CD14-positive monocyte (primary cell): ENCODE measurements at regions not wholly inside any gene's neighbourhood (a gene's known extent, or its start where the extent isn't known, plus 50 kb on each side); places are given as distances from the start of the nearest gene placed in this dataset.

Experiments
- DNase-seq, 3 donors: peaks; one replicate each; pipeline ENCODE4 v3.0.0-alpha.2; 2011 to 2022
- H2AFZ ChIP-seq: 2 replicates; pipeline ENCODE4 v1.6.0; 2012; ENCODE audit warnings: mild to moderate bottlenecking, low read depth, low read length, inconsistent platforms; ENCODE audit not compliant: insufficient read depth, poor library complexity, severe bottlenecking
- H3K27ac ChIP-seq, 2 donors: 1 replicate in 1 of 2; 2 replicates in 1 of 2; pipeline ENCODE4 v1.5.1; 2012 to 2013; ENCODE audit warnings: low read length in 2 of 2, control low read depth in 1 of 2, inconsistent platforms in 1 of 2, low read depth in 1 of 2, mild to moderate bottlenecking in 1 of 2
- H3K27me3 ChIP-seq, 2 donors: one replicate each; pipeline versions ENCODE4 v1.6.0 to v1.6.1; 2011 to 2013; ENCODE audit warnings: low read length in 2 of 2; ENCODE audit not compliant: control insufficient read depth in 2 of 2, insufficient read depth in 2 of 2
- H3K36me3 ChIP-seq, 2 donors: replicated peaks in 1 of 2; 1 replicate in 1 of 2; 2 replicates in 1 of 2; pipeline versions ENCODE4 v1.5.1 to v1.6.1; 2012 to 2013; ENCODE audit warnings: low read length in 2 of 2, control low read depth in 1 of 2, inconsistent platforms in 1 of 2, mild to moderate bottlenecking in 1 of 2; ENCODE audit not compliant: insufficient read depth in 2 of 2, control insufficient read depth in 1 of 2
- H3K4me1 ChIP-seq, 2 donors: 1 replicate in 1 of 2; 2 replicates in 1 of 2; pipeline versions ENCODE4 v1.5.1 to v1.6.1; 2012 to 2013; ENCODE audit warnings: low read length in 2 of 2, control low read depth in 1 of 2, inconsistent platforms in 1 of 2, mild to moderate bottlenecking in 1 of 2, moderate library complexity in 1 of 2; ENCODE audit not compliant: insufficient read depth in 2 of 2, control insufficient read depth in 1 of 2
- H3K4me2 ChIP-seq: replicated peaks from 2 replicates; pipeline ENCODE3; 2012; ENCODE audit warnings: low read length, moderate library complexity, mild to moderate bottlenecking; ENCODE audit not compliant: poor library complexity, severe bottlenecking; ENCODE audit errors: extremely low read depth
- H3K4me3 ChIP-seq, 3 experiments: fragments of 200-600 bp in 1 of 3; sonication (generic) in 1 of 3; replicated peaks in 1 of 3; 1 replicate in 2 of 3; 2 replicates in 1 of 3; pipeline ENCODE4 v1.5.1; 2011 to 2013; ENCODE audit warnings: low read length in 3 of 3, mild to moderate bottlenecking in 3 of 3, control low read depth in 2 of 3, low read depth in 2 of 3, inconsistent platforms in 1 of 3, moderate library complexity in 1 of 3
- H3K79me2 ChIP-seq: 2 replicates; pipeline ENCODE4 v1.6.0; 2012; ENCODE audit warnings: mild to moderate bottlenecking, control low read depth, inconsistent platforms, low read length, moderate library complexity; ENCODE audit not compliant: insufficient read depth
- H3K9ac ChIP-seq: 2 replicates; pipeline ENCODE4 v1.6.0; 2017; ENCODE audit warnings: low read length, mild to moderate bottlenecking; ENCODE audit not compliant: insufficient read depth, poor library complexity, severe bottlenecking
- H3K9me3 ChIP-seq, 2 donors: replicated peaks in 1 of 2; 1 replicate in 1 of 2; 2 replicates in 1 of 2; pipeline versions ENCODE4 v1.5.1 to v1.6.1; 2012 to 2013; ENCODE audit warnings: low read length in 2 of 2, control low read depth in 1 of 2; ENCODE audit not compliant: control insufficient read depth in 1 of 2, insufficient read depth in 1 of 2
- H4K20me1 ChIP-seq: 2 replicates; pipeline ENCODE4 v1.6.0; 2012; ENCODE audit warnings: mild to moderate bottlenecking, low read length, control low read depth, moderate library complexity; ENCODE audit not compliant: insufficient read depth
- H3K27ac Mint-ChIP-seq, 7 donors: one replicate each; pipeline ENCODE4 v1.8.0; 2020; ENCODE audit warnings: mild to moderate bottlenecking in 7 of 7, mixed read lengths in 7 of 7, moderate library complexity in 6 of 7, inconsistent platforms in 2 of 7
- H3K27me3 Mint-ChIP-seq, 3 donors: one replicate each; pipeline ENCODE4 v1.8.0; 2021 to 2022; ENCODE audit warnings: low read depth in 3 of 3, mild to moderate bottlenecking in 3 of 3, mixed read lengths in 3 of 3, moderate library complexity in 3 of 3, inconsistent platforms in 1 of 3
- H3K36me3 Mint-ChIP-seq, 2 donors: one replicate each; pipeline ENCODE4 v1.8.0; 2020; ENCODE audit warnings: mixed read lengths in 2 of 2, inconsistent platforms in 1 of 2, mild to moderate bottlenecking in 1 of 2
- H3K4me1 Mint-ChIP-seq: one replicate; pipeline ENCODE4 v1.8.0; 2020; ENCODE audit warnings: mild to moderate bottlenecking, mixed read lengths
- H3K4me3 Mint-ChIP-seq, 2 donors: one replicate each; pipeline ENCODE4 v1.8.0; 2020; ENCODE audit warnings: mild to moderate bottlenecking in 2 of 2, mixed read lengths in 2 of 2, moderate library complexity in 1 of 2
- H3K9me3 Mint-ChIP-seq, 7 donors: one replicate each; pipeline ENCODE4 v1.8.0; 2020 to 2022; ENCODE audit warnings: mixed read lengths in 7 of 7, mild to moderate bottlenecking in 6 of 7, moderate library complexity in 6 of 7, inconsistent platforms in 2 of 7
- WGBS: methylation state at CpG from one replicate; pipeline ENCODE4 v1.1.5; 2013; ENCODE audit warnings: missing lambda C conversion rate; ENCODE audit not compliant: insufficient coverage; 5-methylcytosine and 5-hydroxymethylcytosine counted together
- intact Hi-C, 2 donors: fragments of 100-400 bp; cut with micrococcal nuclease; formaldehyde crosslinking; loops; one replicate each; pipeline versions ENCODE4 v1.15.0 to v1.15.1; 2023
- TF ChIP-seq, protein P1 (sequence below): fragments of 200-600 bp; IDR thresholded peaks from one replicate; pipeline ENCODE4 v1.8.0; 2022; ENCODE audit warnings: antibody characterized with exemption, mild to moderate bottlenecking

DNA sequence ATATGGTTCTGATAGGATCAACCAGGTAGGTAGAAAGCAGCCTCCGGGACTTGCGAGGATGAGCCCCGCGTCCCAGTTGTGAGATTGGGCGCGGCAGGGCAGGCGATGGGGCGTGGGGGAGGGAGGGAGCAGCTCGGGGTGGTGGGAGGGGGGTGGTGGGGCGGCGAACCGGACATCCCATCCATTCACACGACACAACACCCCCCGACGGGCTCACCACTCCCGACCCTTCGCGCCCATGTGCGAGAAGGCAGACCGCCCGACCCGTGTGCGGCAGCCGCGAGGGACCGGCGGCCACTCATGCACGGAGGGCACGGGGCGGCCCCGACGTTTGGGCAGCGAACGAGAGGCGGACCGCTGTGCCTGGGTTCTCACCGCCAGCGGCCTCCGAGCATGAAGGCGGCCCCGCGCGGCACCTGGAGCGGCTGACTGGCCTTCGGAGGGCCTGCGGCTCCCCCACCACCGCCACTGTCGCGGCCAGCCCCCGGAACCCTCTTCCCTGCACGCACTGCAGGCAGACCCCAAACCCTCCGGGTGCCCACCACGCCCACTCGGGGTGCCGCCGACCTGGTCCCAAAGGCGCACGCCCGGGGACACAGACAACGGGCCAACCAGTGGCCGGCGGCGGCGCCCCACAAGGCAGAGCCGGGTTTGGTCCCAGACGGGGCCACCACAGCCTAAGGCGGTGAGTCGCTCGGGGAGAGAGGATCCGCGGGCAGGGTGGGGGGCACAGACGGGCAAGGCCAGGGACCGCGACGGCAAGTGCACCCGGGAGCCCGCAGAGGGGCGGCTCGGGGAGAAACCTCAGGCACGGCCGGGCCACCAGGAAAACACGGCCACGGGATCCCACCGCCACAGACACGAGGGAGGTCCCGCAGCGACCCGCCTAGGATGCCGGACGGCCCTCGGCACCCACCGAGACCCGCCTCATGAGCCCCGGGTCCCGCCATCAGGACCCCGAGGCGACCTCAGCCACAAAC, 769.2 kb upstream of the DEFB115 start:
- intact Hi-C loops = no loop called here
- Histone ChIP-seq H3K79me2 (no peaks in the 10 kb centered on the region), H3K4me2 (no peak overlapping the region), H3K4me1 (no peaks in the 10 kb centered on the region), H3K27me3 (peaks cover 0 to 10% of the 10 kb centered on the region in 2 donors), H3K9ac (no peak overlapping the region), H3K9me3 (peaks cover 55 to 75% of the 10 kb centered on the region in 2 donors), H2AFZ (no peak overlapping the region), H3K4me3 (no peak overlapping the region), H4K20me1 (no peaks in the 10 kb centered on the region), H3K36me3 (no peaks in the 10 kb centered on the region), H3K27ac (no peak overlapping the region)
- H3K36me3 Mint-ChIP-seq = no peaks in the 10 kb centered on the region
- TF ChIP-seq, protein P1, sequence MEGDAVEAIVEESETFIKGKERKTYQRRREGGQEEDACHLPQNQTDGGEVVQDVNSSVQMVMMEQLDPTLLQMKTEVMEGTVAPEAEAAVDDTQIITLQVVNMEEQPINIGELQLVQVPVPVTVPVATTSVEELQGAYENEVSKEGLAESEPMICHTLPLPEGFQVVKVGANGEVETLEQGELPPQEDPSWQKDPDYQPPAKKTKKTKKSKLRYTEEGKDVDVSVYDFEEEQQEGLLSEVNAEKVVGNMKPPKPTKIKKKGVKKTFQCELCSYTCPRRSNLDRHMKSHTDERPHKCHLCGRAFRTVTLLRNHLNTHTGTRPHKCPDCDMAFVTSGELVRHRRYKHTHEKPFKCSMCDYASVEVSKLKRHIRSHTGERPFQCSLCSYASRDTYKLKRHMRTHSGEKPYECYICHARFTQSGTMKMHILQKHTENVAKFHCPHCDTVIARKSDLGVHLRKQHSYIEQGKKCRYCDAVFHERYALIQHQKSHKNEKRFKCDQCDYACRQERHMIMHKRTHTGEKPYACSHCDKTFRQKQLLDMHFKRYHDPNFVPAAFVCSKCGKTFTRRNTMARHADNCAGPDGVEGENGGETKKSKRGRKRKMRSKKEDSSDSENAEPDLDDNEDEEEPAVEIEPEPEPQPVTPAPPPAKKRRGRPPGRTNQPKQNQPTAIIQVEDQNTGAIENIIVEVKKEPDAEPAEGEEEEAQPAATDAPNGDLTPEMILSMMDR = no peak
- H3K4me3 Mint-ChIP-seq = no peak overlapping the region
- 65% methylated on average over 82 of the region's 97 CpGs for WGBS
- H3K9me3 Mint-ChIP-seq = peaks cover 43 to 63% (median 56%) of the 10 kb centered on the region in 7 donors
- no peak for DNase-seq
- no peaks in the 10 kb centered on the region for H3K4me1 Mint-ChIP-seq
- H3K27ac Mint-ChIP-seq = no peak overlapping the region
- peaks cover 0 to 26% (median 2%) of the 10 kb centered on the region in 3 donors for H3K27me3 Mint-ChIP-seq

DNA sequence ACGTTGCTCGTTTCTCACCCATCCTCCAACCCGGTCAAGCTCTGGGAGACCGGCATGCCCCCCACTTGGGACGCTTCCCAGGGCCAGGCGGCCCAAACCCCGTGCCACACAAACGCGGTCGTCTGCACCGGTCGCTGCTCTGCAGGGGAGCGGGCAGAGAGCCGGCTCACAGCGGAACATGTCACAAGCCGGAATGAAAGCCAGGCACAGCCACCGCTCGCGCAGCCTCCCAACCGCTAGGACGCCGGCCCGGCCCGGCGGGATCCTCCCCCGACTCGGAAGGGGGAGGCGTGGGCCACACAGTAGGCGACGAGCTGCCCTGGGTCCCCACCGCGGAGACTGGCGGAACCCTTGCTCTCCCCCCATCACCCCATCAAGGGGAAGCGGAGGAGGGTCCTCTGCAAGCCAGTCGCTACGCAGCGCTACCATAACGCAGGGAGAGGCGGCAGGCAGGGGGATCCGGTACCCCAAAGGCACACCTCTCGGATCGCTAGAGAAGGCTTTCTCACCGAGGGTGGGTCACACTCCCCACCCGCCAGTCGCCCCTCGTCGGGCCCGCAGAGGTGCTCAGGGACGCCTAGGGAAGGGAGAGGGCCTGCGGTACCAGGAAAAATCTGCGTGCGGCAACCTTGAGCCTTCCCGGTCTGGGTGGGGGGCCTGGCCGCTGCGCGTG, 768.4 kb upstream of the DEFB115 start:
- Histone ChIP-seq H3K9ac (no peak overlapping the region), H2AFZ (no peak overlapping the region), H3K4me1 (no peaks in the 10 kb centered on the region), H3K36me3 (no peaks in the 10 kb centered on the region), H3K27ac (no peak overlapping the region), H4K20me1 (no peaks in the 10 kb centered on the region), H3K79me2 (no peaks in the 10 kb centered on the region), H3K27me3 (peaks cover 0 to 10% of the 10 kb centered on the region in 2 donors), H3K4me3 (no peak overlapping the region), H3K9me3 (peaks cover 55 to 72% of the 10 kb centered on the region in 2 donors), H3K4me2 (no peak overlapping the region)
- TF ChIP-seq, protein P1 = no peak
- Mint-ChIP-seq H3K27ac (no peak overlapping the region), H3K36me3 (no peaks in the 10 kb centered on the region), H3K9me3 (peaks cover 43 to 66% (median 54%) of the 10 kb centered on the region in 7 donors), H3K4me3 (no peak overlapping the region), H3K4me1 (no peaks in the 10 kb centered on the region), H3K27me3 (peaks cover 0 to 26% (median 2%) of the 10 kb centered on the region in 3 donors)
- 59% methylated on average over 44 of the region's 56 CpGs for WGBS
- intact Hi-C loops = no loop called here
- DNase-seq = no peak
